Stomach (tissue), 4 donors: ENCODE measurements at regions not wholly inside any gene's neighbourhood (a gene's known extent, or its start where the extent isn't known, plus 50 kb on each side); places are given as distances from the start of the nearest gene placed in this dataset.

Experiments used
- EP300 ChIP-seq: sonication (generic); formaldehyde crosslinking; IDR thresholded peaks from one replicate; pipeline ENCODE4 v1.6.1; 2017; ENCODE audit warnings: antibody characterized with exemption
- POLR2A ChIP-seq, 4 donors: fragments of 450-650 bp; IDR thresholded peaks; one replicate each; pipeline ENCODE4 v1.6.1; 2016; ENCODE audit warnings: antibody characterized with exemption in 4 of 4, control low read depth in 2 of 4, mild to moderate bottlenecking in 1 of 4, moderate library complexity in 1 of 4
- POLR2AphosphoS5 ChIP-seq, 3 donors: sonication (generic); formaldehyde crosslinking; IDR thresholded peaks; one replicate each; pipeline ENCODE4 v1.6.1; 2016; ENCODE audit warnings: antibody characterized with exemption in 3 of 3
- TF ChIP-seq, protein P1 (sequence below), 7 experiments: fragments of 450-650 bp in 4 of 7; fragments of 200-600 bp in 3 of 7; sonication (generic) in 3 of 7; IDR thresholded peaks; one replicate each; pipeline ENCODE4 v1.5.1; 2016 to 2019; ENCODE audit warnings: antibody characterized with exemption in 7 of 7, control low read depth in 2 of 7, mild to moderate bottlenecking in 1 of 7

DNA sequence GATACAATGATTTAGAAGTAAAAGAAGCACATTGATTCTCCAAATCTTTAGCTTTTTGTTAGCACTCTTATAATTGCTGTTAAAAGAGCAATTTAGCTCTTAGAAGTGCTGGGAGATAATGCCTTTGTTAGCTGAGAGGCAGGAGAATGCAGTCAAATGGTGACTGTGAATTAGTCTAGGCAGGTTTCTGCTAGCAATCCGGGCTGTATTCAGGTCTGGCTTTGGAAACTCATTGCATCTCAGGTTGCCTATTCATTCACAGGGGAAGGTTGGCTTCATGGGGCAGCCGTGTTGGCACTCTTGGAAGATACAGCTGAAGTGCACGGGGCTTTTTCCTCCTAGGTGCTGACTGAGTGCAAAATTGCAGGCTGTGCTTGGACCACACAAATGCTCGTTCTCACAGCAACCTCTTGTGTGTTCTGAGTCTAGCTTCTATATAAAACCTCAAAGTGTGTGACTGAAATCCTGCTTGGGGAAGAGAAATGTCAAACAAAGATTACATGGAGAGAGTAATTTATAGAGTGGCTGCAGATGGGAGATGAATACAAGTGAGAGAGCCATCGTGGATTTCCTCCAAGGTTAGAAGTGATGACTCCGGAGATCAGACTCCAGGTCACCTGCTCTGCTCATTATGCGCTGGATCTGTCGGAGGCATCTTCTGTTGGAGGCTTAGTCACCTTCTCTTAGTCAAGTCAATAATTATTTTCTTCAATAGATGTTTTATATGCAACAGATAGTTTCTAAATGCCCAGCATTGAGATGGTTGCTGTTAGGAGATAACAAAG is 167.8 kb downstream of the PMAIP1 start:
- TF ChIP-seq, protein P1, sequence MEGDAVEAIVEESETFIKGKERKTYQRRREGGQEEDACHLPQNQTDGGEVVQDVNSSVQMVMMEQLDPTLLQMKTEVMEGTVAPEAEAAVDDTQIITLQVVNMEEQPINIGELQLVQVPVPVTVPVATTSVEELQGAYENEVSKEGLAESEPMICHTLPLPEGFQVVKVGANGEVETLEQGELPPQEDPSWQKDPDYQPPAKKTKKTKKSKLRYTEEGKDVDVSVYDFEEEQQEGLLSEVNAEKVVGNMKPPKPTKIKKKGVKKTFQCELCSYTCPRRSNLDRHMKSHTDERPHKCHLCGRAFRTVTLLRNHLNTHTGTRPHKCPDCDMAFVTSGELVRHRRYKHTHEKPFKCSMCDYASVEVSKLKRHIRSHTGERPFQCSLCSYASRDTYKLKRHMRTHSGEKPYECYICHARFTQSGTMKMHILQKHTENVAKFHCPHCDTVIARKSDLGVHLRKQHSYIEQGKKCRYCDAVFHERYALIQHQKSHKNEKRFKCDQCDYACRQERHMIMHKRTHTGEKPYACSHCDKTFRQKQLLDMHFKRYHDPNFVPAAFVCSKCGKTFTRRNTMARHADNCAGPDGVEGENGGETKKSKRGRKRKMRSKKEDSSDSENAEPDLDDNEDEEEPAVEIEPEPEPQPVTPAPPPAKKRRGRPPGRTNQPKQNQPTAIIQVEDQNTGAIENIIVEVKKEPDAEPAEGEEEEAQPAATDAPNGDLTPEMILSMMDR (IDR thresholded peaks at IDR 0.05) = no peak
- TF ChIP-seq POLR2A (IDR thresholded peaks at IDR 0.05) (no peak), EP300 (no peak), POLR2AphosphoS5 (IDR thresholded peaks at IDR 0.05) (no peak)
